GM19023 (cell line): ENCODE measurements at regions not wholly inside any gene's neighbourhood (a gene's known extent, or its start where the extent isn't known, plus 50 kb on each side); places are given as distances from the start of the nearest gene placed in this dataset.

Experiments used
- ATAC-seq: cut with Tn5 transposase; IDR thresholded peaks from one replicate; pipeline ENCODE4 v1.9.1; 2021; ENCODE audit warnings: mild to moderate bottlenecking, moderate library complexity; ENCODE audit not compliant: unreplicated experiment

DNA sequence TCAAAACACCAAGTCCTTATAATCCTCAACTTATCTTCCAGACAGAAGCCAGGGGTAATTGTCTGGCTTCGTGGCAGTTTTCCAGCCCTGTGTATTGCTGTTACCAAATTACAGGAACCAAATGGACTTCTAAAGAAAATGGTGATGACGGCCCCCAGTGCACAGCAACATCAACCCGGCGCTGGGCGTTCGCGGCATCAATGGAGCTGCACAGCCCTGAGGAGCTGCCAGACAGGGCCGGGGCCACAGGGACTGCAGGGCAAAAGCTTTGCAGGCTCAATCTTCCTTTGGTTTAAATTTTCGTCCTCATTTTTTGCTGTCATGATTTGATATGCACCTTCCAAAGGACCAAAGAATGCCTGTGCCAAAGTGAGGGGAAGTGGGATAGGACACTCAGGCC, 292.5 kb downstream of the BRD1 start:
- ATAC-seq = no peak

DNA sequence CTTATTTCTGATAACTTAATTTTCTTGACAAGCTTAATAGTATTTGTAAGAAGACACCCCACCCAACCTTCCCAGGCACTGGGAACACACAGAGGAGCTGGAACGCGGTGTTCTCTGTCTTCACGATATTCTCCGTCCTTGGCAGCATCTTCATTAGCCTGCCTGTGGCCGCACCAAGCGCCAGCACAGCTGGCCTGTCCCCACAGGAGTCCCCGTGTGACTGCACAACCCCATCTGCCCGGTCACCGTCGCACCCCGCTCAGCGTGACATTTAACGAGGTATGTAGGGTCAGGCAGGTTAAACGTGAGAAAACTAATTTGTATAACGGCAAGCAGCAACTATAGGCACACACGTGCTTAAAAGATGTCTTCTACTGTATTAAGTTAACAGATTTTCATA, 293.3 kb downstream of the BRD1 start:
- ATAC-seq = no peak

DNA sequence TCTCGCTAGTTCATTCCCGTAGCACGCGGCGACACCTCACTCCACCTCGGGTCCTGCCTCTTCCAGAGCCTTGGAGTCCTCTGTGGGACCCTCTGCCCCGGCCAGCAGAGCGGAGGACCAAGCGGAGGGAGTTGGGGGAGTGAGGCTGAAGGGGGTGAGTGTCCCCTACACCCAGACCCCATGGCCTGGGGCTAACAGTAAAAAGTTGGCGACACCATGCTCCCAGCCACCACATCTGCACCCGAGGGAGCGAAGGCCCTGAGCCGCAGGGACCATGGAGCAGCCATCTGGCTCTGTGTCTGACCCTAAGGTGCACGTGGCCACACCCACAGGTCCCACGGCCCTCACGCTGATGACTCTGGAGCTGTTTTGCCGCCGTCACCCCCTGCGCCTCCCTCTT, 293.8 kb downstream of the BRD1 start:
- ATAC-seq = no peak

DNA sequence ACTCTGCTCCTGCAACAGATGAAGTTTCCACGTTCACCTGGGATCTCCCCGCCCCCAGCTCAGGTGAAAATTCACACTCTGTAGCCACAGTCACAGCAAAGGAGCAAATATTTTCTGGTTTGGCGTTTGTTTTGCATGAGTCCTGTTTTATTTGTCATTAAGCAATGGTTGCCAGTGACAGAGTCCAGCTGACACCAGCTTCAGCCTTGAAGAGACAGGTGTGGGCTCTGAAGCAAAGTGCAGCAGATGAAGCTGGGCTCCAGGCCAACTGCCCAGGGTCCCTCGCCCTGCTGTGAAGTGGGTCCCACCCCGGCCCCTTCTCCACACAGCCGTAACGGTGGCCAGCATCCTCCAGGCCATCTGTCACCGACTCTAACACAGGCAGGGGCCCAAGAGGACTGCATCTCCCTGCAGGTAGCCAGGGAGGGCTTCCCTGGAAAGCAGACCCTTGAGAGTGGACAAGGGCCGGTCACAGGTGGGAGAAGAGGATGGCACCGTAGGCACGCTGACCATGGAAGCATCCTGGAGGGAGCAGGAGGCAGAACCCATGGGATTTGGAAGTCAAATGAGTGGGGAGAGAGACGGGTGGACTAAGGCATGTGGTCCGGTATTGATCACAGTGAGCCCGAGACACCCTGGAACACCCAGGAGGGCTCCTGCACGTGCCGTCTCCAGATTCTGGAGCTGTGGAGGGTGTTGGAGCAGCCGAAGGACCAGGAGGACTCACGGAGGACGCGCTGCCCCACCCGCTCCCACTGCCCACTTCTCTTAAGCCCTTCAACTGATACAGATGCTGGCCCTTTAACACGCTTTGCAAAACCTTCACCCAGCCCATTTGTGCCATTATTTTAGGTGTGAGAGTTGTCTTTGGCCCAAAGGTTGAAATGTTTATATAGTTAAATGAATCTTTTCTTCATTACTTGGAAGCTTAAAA, 294.5 kb downstream of the BRD1 start:
- no peak for ATAC-seq

DNA sequence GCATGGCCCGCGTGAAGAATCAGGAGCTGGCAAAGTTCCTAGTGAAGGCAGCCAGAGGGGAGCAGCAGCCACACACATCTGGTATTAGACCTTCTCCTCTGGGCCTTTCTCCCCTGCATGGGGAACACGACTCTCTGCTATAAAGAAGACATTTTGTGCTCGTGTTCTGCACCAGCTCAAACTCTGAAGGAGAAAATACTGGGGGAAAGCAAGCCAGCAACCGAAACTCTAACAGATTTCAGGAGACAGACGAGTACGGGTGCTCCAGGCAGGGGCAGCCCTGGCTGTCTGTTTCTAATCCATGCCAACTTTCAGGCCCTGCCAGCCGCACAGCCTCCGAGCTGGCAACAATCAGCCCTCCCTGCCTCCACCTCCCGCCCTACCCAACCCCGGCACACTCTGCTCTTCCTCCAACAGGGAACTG, 296.3 kb downstream of the BRD1 start:
- no peak for ATAC-seq

DNA sequence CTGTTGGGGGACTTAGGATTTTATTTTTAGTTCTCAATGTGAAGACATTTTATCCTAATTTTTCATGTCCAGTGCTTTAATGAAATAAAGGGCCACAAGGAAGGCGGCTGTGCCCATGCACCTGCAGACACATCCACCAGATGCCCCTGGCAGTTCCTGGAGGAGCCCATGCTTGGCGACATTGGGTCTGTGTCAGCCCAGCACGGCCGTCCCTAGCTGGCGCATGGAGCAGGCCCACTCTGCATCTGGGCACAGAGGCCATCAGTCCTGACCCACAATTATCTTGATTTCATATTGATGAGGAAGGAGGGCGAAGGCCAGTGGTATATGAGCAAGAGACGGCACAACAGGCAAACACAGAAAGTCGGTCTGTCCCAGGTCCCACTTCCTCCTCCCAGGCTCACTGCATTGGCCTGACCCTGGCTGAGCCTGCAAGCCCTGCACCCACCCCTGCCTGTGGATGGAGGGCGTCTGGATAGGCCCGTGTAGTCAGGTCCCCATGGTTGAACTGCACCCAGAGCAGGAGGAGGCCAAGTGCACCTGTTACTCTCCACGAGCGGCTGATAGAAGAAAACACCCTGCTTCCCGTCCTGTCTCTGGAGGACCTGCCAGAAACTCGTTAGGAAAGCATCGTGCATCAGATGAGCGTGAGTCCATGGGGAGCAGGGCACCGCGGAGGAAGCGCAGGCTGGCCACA, 296.9 kb downstream of the BRD1 start:
- no peak for ATAC-seq

DNA sequence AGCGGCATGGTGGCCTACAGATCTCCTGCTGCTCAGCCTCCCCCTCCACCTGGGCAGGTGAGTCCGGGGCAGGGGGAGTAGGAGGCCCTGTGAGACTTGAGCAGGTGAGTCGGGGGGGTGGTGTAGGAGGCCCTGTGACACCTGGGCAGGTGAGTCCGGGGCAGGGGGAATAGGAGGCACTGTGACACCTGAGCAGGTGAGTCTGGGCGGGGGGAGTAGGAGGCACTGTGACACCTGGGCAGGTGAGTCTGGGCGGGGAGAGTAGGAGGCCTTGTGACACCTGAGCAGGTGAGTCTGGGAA, 299.3 kb downstream of the BRD1 start:
- no peak for ATAC-seq

DNA sequence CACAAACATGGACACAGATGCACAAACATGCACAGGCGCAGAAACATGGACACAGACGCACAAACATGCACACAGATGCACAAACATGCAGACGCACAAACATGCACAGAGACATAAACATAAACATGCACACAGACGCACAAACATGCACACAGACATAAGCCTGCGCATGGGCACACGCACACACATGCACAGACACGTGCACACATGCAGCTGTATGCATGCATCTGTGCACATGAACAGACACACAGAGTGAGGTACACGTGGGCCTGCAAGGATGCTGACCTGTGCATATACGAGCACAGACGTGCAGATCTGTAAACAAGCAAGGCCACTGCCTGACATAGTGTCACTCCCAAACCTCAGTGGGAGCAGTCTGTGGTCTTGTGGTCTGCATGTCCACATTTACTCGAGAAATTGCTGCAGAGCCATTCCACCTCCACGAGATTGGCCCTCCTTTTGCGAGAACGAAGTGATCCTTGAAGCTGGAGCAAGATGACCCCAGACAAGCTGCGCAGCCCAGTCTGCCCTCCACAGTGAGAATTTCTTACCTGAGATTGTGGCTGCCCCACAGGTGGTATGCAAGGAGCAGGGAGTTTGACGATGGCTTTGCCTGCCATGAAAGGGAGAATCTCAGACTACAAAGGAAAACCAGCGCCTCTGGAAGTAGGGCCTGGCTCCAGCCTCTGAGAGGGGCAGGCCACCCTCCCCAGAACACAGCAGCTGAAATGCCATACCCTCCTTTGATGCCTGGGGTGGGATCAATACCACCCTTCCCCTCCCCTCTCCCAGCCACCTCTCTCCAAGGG, 299.9 kb downstream of the BRD1 start:
- no peak for ATAC-seq

DNA sequence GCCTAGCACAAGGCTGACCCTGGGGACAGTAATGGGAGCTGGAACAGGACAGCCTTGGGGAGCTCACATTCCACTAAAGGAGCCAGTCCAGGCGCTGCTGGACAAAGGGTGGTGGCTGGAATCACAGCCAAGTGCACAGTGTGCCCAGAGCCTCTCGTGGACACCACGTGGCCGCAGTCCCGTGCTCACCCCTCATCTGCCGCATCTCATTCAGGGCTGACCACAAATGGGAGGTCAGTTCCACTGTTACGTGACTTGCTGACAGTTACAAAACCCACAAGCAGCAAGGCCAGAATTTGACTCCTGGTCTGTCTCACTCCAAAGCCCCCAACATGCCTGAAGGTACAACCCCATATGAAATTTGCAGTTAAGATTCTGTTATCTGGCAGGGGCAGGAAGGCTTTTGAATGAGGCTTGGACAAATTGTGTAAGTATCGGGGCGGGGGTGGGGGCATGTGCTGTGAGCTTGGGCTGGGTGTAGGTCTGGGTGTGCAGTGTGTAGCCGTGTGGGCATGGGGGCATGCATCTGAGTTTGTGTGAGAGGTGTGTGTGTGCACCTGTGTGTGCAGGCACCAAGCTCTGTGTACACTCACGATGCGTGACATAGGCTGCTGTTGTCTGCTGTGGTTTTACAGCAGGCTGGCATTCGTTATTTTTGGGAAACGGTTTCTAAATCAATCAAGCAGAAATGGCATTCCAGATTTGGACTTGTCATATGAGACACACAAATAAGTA, 301.7 kb downstream of the BRD1 start:
- no peak for ATAC-seq

DNA sequence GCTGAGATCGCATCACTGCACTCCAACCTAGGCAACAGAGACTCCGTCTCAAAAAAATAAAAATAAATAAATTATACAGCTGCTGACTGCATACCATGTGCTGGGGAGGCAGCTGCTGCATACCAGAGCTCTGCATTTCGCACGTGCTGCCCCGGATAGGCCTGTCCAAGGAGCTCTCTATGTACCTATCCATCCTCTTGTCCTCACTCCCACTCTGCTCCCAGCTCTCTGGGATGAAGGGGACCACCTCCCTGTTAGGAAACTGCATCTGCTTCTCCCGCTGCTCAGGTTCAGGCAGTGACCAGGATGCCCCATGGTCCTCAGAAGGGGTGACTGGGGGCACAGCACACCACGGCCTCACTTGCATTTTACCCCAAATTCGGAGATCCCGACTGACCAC, 302.3 kb downstream of the BRD1 start:
- no peak for ATAC-seq

DNA sequence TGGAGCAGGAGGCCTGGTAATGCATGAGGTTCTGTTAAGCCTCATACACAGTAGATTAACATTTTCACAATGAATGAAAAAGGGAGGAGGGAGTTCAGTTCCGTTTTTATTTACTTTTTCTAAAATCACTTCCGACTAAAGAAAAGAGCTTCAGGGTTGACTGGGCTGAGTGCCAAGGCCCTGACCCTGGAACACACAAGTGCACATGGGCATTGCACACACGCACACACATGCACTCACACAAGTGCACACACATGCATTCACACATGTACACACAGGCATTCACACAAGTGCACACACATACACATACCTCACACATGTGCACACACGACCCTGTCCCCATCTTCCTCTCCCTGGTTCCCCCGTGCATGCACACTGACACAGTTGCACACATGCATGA, 303.3 kb downstream of the BRD1 start:
- ATAC-seq = no peak

DNA sequence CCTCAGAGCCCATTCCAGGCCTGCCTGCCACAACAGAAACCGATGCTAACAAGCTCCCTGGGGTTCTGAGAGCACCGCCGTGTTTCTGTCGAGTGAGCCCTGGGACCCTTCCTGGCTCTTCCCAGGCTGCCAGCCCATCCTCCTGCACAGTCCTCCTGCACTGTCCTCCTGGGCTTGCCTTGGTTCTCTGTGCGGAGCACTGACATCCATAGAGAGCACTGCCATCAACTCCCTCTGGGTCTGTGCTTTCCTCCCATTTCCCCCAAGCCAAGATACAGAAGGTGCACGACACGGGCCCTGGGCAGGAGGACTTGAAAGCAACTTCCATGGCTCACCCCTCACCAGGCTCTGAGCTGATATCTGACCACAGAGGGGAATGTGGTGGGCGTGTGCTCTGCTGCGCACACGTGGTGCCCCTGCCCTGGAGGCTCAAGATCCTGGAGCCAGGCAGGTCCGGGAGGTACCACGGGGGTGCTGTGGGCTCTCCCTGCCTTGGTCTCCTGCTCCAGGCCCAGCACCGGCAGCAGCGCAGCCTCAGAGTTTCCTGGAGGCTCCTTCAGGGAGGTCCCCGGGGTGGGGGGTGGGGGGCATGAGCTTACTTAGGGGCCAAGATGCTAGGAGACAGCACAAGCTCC, 304.2 kb downstream of the BRD1 start:
- no peak for ATAC-seq

DNA sequence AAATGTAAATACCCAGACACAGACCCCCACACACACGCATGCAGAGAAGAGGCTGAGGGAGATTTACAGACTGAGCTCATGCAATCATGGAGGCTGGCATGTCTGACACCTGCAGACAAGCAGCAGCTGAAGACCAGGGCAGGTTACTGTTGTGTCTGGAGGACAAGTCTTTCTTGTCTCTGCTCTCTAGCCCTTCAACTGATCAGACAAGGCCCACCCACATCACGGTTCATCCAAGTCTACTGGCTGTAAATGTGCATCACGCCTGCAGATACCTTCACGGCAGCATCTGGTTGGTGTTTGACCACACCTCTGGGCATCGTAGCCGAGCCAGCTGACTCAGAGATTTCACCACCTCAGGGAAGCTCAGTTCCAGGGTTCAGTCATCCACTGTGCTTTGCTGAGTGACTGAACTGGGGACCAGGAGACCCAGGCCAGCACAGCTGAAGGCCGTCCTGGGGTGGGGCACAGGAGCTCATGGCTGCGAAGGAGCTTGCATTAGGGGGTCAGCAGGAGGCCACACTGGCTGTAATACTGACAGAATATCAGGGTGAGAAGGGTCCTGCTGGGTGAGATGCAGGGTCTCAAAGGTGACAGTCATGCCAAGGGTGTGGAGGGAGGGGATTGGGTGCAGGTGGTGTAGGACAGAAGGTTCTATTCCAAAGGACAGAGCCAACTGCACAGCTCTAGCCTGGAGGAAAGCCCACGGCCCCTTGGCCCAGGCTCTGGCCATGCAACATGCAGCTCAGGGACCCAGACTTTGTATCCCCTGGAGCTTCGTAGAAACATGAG, 304.9 kb downstream of the BRD1 start:
- ATAC-seq = no peak

DNA sequence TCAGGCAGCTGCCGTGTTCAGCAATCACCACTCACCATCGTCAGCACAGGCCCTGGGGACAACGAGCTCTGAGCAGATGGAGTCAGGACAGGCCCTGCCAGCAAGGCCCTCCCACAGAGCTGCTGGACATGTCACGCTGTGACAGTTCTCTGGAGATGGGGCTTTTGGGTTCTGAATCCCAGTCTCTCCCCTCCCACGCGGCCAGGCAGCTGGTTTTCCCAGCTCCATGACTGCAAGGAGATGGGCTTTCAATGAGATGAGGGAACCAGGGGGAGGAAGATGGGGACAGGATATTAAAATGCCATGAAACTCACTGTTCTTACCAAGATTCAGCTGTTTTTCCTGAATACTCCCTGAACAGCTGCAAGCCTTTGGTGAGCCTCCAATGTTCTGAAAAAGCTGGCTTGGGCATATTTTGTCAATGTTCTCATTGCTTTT, 305.9 kb downstream of the BRD1 start:
- no peak for ATAC-seq

DNA sequence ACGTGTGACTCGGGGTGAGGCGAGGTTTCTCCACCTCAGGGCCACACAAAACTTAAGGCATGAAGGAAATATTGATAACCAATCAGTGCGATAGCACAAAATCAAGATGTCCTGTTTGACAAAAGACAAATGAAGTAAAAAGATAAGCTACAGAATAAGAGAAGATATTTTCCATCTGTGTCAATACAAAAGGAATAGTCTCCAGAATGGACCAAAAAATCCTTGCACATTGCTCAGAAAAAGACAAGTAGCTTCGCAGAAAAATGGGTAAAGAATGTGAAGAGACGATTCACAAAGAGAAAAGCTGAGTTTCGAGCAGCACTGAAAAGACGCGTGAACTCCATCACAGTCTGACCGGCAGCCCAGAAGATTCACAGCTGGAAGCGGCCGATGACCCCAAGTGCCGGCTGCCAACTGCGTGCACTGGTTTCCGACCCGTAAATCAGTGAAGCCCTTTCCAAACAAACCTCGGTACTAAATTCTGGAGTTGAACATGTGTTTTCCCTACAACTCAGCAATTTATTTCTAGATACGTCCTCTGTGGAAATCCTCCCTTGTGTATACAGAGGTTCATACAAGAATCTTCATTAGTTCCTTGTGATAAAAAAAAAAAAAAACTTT, 308.4 kb downstream of the BRD1 start:
- no peak for ATAC-seq

DNA sequence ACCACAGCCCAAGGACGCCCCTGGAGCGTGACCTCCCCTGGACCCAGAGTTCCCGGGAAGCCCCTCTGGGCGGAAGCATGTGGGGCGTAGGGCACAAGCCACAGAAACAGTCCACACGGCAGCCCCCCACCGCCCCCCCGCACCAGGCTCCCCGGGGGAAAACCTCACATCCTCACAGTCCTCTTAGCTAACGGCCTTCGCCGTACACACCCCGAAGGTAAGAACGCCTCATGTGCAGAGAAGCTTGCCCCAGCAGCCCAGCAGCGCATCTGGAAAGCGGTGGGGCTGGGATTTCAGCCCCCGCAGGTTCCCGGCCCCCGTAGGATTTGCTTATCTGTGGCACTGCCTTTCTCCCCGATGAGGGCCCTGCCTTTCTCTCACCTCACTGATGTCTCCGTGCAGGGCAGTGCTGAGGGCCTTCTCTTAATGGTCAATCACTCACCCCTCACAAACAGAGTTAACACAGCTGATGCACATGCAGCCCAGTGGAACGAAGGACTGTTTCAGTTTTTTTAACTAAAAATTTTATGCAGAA, 309.2 kb downstream of the BRD1 start:
- ATAC-seq = no peak

DNA sequence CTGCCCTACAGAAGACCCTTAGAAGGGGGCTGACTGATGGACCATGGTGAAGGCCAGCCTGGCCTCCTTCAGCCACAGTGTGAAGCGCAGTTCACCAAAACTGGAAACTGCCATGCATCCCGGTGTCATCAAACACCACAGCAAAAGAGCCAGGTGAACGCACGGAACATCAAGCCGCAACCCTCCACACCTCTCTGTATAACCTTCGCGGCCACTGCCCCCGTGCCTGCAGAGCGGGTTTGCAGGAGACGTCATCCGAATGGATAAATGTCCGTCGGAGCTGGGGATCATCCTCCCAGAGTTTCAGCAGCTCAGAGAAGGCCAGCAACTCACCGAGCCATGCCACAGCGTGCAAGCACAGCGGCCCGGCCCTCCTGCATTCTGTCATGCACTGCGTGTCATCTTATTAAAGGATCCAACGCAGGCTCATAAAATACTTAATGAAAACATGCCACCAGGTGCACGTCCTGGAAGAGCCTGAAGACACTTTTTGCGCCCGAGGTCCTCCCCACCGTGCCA, 309.9 kb downstream of the BRD1 start:
- ATAC-seq = no peak

DNA sequence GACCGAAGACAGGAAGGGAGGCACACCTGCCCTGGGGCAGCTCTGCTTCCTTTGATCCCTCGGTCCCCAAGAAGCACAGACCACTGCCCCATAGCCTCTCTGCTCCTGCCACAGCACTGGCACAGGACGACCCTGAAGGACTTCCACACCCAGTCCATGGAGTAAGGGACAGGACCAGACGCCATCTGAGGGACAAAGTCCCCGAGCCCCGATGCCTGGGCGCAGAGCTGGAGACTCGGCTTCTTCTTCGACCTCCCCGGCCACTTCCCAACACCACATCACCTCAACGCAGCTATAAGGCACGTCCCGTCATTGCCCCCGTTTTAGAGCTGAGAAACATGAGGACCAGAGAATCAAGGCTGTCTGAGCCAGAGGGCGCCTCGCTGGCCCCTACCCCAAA, 310.5 kb downstream of the BRD1 start:
- no peak for ATAC-seq

DNA sequence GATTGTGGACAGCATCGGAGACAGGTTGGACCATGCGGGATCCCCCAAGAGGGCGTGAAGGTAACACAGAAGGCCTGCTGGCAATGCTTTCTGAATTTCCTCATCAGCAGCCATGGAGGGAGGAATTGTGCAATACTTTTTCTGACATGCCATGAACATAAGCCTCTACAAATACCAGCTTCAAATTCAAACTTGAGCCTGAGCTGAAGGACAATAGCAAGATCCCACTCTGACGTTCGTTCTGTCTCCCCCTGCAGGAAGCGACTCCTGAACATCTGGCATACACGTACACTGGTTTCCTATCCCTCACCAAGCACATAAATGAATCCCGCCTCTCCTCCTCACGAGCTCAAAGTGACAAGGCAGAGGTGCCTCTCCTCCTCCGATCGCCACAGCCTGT, 312.2 kb downstream of the BRD1 start:
- ATAC-seq = no peak
